HEK293 (cell line): ENCODE measurements at regions not wholly inside any gene's neighbourhood (a gene's known extent, or its start where the extent isn't known, plus 50 kb on each side); places are given as distances from the start of the nearest gene placed in this dataset.

Experiments used
- PATZ1 ChIP-seq: fragments of 450-650 bp; formaldehyde crosslinking; IDR thresholded peaks from 2 replicates; pipeline ENCODE4 v1.5.1; 2016; ENCODE audit warnings: missing biosample characterization, missing genetic modification characterization
- ZBTB8A ChIP-seq: fragments of 450-650 bp; formaldehyde crosslinking; IDR thresholded peaks from 2 replicates; pipeline ENCODE4 v1.5.1; 2016; ENCODE audit warnings: missing biosample characterization, missing genetic modification characterization
- ZEB2 ChIP-seq: fragments of 450-650 bp; formaldehyde crosslinking; IDR thresholded peaks from 2 replicates; pipeline ENCODE4 v1.5.1; 2016; ENCODE audit warnings: missing biosample characterization, missing genetic modification characterization
- ZNF157 ChIP-seq: fragments of 450-650 bp; formaldehyde crosslinking; IDR thresholded peaks from 2 replicates; pipeline ENCODE4 v1.5.1; 2016; ENCODE audit warnings: missing biosample characterization, missing genetic modification characterization
- ZNF513 ChIP-seq: fragments of 450-650 bp; IDR thresholded peaks from 2 replicates; pipeline ENCODE4 v1.5.1; 2018; ENCODE audit warnings: missing biosample characterization, missing genetic modification characterization
- ZNF518A ChIP-seq: fragments of 450-650 bp; formaldehyde crosslinking; conservative IDR thresholded peaks from 2 replicates; pipeline ENCODE4 v1.5.1; 2016; ENCODE audit warnings: low read depth, missing biosample characterization, missing genetic modification characterization
- ZNF549 ChIP-seq: fragments of 450-650 bp; IDR thresholded peaks from 2 replicates; pipeline ENCODE4 v1.5.1; 2018; ENCODE audit warnings: missing biosample characterization, missing genetic modification characterization, mild to moderate bottlenecking, inconsistent platforms, moderate library complexity
- ZNF558 ChIP-seq: fragments of 450-650 bp; formaldehyde crosslinking; IDR thresholded peaks from 2 replicates; pipeline ENCODE4 v1.5.1; 2016; ENCODE audit warnings: missing biosample characterization, missing genetic modification characterization
- TF ChIP-seq, protein P1 (sequence below): fragments of 450-650 bp; formaldehyde crosslinking; IDR thresholded peaks from 2 replicates; pipeline ENCODE4 v1.5.1; 2016; ENCODE audit warnings: missing biosample characterization, missing genetic modification characterization
- TF ChIP-seq, protein P2 (sequence below): fragments of 450-650 bp; formaldehyde crosslinking; IDR thresholded peaks from 2 replicates; pipeline ENCODE4 v1.5.1; 2016; ENCODE audit warnings: missing biosample characterization, missing genetic modification characterization, borderline replicate concordance

DNA sequence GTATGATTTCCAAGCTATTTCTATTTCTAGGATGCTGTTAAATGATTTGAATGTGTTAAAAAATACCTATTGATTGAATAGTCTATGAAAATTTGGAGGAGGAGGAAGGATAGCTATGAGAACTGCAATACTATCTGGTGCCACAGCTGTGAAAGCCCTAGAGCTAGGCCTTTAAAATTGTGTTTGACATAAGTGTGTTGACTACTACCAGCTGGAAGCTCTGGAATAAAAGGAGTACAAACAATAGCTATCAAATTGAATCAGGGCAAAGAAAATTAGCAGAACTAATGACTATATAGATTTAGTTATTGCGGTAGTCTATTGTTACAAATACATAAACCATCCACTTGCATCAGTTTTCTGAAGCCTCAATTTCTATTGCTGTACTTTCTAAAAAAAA lies 124.8 kb upstream of the CNTN5 start:
- no peak for TF ChIP-seq ZNF558
- TF ChIP-seq, protein P1, sequence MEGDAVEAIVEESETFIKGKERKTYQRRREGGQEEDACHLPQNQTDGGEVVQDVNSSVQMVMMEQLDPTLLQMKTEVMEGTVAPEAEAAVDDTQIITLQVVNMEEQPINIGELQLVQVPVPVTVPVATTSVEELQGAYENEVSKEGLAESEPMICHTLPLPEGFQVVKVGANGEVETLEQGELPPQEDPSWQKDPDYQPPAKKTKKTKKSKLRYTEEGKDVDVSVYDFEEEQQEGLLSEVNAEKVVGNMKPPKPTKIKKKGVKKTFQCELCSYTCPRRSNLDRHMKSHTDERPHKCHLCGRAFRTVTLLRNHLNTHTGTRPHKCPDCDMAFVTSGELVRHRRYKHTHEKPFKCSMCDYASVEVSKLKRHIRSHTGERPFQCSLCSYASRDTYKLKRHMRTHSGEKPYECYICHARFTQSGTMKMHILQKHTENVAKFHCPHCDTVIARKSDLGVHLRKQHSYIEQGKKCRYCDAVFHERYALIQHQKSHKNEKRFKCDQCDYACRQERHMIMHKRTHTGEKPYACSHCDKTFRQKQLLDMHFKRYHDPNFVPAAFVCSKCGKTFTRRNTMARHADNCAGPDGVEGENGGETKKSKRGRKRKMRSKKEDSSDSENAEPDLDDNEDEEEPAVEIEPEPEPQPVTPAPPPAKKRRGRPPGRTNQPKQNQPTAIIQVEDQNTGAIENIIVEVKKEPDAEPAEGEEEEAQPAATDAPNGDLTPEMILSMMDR: no peak
- no peak for TF ChIP-seq ZNF157 (tag by site-specific recombination)
- TF ChIP-seq, protein P2, sequence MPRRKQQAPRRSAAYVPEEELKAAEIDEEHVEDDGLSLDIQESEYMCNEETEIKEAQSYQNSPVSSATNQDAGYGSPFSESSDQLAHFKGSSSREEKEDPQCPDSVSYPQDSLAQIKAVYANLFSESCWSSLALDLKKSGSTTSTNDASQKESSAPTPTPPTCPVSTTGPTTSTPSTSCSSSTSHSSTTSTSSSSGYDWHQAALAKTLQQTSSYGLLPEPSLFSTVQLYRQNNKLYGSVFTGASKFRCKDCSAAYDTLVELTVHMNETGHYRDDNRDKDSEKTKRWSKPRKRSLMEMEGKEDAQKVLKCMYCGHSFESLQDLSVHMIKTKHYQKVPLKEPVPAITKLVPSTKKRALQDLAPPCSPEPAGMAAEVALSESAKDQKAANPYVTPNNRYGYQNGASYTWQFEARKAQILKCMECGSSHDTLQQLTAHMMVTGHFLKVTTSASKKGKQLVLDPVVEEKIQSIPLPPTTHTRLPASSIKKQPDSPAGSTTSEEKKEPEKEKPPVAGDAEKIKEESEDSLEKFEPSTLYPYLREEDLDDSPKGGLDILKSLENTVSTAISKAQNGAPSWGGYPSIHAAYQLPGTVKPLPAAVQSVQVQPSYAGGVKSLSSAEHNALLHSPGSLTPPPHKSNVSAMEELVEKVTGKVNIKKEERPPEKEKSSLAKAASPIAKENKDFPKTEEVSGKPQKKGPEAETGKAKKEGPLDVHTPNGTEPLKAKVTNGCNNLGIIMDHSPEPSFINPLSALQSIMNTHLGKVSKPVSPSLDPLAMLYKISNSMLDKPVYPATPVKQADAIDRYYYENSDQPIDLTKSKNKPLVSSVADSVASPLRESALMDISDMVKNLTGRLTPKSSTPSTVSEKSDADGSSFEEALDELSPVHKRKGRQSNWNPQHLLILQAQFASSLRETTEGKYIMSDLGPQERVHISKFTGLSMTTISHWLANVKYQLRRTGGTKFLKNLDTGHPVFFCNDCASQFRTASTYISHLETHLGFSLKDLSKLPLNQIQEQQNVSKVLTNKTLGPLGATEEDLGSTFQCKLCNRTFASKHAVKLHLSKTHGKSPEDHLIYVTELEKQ (tag by site-specific recombination): no peak
- no peak for TF ChIP-seq ZBTB8A (tag by site-specific recombination)
- no peak for TF ChIP-seq PATZ1 (tag by site-specific recombination)
- no peak for TF ChIP-seq ZNF518A (tag by site-specific recombination)
- no peak for TF ChIP-seq ZNF549
- no peak for TF ChIP-seq ZEB2
- no peak for TF ChIP-seq ZNF513
